SKM-1 treated with dmso at 0.1 percent for 144 hours (cell line): ENCODE measurements at regions not wholly inside any gene's neighbourhood (a gene's known extent, or its start where the extent isn't known, plus 50 kb on each side); places are given as distances from the start of the nearest gene placed in this dataset.
"Not testable (repeated sequence)": the region's sequence is repeated elsewhere in the genome, so short reads cannot be mapped to it uniquely, and the experiment has no call there.

Experiments
- DNase-seq: peaks from one replicate; lab custom pipeline; 2025; ENCODE audit not compliant: unreplicated experiment; lab: John Stamatoyannopoulos, UW

DNA sequence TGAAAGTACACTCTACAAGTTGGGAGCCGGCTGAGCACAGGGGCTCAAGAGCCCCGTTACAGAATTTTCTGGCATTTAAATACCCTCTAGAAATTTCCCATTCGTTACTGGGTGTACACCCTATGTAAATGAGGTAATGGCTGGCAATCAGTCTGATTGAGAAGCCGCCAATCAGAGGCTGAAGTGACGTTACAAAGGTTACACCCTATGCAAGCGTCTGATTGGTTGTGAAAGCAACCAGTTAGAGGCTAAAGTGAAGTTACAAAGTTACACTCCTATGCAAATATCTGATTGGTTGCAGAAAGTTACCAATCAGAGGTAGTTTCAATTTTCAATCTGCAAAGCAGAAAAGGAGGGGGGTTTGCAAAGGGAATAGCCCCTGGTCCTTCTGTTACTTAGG is 88.1 kb upstream of the LRPAP1 start:
- DNase-seq: not testable (repeated sequence)

DNA sequence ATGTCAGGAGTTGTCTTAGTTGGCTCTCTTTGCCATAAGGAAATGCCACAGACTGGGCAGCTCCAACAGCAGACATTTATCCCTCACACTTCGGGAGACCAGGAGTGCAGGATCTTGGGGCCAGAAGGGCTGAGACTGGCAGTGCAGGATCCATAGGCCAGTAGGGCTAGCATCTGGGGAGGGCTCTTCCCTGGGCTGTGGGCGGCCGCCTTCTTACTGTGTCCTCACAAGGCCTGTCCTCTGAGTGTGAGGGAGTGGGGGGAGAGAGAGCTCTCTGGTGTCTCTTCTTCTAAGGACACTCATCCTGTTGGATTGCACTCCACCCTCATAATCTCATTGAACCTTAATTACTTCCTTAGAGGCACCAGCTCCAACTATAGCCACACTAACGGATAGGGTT is 87.5 kb upstream of the LRPAP1 start:
- DNase-seq: not testable (repeated sequence)

DNA sequence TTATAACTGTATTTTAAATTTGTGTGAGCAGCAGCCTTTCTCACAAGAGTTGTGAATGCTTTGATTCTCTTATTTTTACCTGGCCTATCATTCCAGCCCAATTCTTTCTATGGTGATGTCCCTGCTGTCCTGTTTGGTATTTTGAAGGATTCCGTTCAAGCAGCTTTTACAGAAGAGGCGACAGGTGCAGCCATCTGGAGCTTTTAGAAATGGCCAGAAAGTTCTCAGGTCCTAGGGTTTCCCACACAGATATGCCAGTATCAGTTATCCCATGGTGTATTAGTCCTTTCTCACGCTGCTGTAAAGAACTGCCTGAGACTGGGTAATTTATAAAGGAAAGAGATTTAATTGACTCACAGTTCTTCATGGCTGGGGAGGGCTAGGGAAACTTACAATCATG is 86.1 kb upstream of the LRPAP1 start:
- DNase-seq: not testable (repeated sequence)

DNA sequence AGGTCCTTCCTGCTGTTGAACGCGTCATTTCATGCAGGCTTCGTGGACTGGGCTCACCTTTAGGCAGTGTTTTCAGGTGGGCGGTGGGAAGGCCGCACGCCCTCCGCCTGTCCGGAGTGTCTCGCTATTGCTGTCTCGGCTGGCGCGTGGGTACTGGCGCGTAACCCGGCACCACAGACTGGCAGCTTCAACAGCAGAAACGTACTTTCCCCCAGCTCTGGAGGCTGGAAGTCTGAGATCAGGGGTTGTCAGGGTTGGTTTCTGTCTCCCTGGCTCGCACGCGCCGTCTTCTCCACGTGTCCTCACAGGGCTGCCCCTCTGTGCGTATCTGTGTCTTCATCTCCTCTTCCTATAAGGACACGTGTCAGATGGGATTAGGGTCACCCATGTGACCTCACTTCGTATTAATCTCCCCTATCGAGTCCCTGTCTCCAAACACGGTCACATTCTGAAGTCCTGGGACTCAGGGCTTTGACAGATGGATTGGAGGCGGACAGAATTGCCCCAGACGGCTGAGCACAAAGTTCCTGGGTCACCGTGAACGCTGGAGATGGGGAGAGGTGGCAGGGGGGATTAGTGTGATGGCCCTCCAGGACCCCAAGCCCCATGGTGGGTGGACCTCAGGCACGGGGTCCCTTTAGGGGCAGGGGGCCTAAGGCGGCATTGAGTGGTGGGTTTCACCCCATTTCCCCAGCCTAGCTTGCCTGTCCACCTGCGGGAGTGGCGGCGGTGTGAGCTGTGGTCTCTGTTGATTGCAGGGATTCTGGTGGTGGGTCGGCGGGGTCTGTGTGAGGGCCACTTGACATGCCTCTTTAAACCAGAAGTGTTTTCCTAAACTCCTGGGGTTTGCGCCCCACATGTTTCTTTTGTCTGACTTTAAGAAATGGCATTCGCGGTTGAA is 83.4 kb upstream of the LRPAP1 start:
- no peak for DNase-seq

GRCh38 chr4:3614731-3614980 is 82.4 kb upstream of the LRPAP1 start:
- no peak for DNase-seq

- DNase-seq: no peak
Measured at GRCh38 chr4:3613967-3614730, 81.9 kb upstream of the LRPAP1 start.

DNA sequence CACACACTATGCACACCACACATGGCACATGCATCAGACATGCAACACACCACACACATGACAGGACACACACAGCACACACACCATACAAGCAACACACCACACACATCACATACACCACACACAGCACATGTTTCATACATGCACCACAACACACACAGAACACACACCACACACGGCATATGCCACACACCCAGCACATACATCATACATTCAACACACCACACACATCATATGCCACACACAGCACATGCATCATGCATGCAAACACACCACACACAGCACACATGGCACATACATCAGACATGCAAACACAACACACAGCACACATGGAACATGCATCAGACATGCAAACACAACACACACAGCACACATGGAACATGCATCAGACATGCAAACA is 80.7 kb upstream of the LRPAP1 start:
- no peak for DNase-seq

- no peak for DNase-seq
Measured at GRCh38 chr4:3612281-3612680, 80.1 kb upstream of the LRPAP1 start.

DNA sequence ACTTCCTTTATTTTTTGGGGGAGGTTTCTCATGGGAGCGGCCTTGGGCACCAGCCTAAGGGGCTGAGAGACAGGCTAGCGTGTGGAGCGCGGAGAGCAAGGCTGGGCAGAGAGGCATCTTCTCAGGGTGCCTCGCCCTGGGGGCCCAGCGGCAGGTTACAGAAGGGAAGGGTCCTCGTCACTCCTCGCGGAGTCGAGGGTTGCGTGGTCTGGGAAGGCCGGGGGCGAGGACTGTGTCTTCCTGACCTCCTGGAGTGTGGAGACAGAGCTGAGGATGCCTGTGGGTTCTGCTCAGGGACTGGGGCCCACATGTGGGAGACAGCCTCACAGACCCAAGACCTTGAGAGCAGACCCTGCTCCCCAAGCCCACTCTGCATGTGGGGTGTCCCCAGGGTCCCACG is 79.6 kb upstream of the LRPAP1 start:
- DNase-seq: no peak

- DNase-seq: not testable (repeated sequence)
Measured at GRCh38 chr4:3610851-3611250, 78.6 kb upstream of the LRPAP1 start.

- DNase-seq: not testable (repeated sequence)
Measured at GRCh38 chr4:3609905-3610304, 77.7 kb upstream of the LRPAP1 start.

GRCh38 chr4:3607690-3608552 is 75.7 kb upstream of the LRPAP1 start:
- DNase-seq: no peak

- DNase-seq: not testable (repeated sequence)
Measured at GRCh38 chr4:3606850-3607249, 74.6 kb upstream of the LRPAP1 start.

DNA sequence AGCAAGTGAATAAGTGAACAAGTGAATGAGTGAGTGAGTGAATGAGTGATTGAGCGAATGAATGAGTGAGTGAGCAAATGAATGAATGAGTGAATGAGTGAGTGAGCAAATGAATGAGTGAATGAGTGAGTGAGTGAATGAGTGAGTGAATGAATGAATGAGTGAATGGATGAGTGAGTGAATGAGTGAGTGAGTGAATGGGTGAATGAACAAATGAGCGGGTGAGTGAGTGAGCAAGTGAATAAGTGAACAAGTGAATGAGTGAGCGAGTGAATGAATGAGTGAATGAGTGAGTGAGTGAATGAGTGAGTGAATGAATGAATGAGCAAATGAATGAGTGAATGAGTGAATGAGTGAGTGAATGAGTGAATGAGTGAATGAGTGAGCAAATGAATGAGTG is 74.0 kb upstream of the LRPAP1 start:
- DNase-seq: not testable (repeated sequence)

DNA sequence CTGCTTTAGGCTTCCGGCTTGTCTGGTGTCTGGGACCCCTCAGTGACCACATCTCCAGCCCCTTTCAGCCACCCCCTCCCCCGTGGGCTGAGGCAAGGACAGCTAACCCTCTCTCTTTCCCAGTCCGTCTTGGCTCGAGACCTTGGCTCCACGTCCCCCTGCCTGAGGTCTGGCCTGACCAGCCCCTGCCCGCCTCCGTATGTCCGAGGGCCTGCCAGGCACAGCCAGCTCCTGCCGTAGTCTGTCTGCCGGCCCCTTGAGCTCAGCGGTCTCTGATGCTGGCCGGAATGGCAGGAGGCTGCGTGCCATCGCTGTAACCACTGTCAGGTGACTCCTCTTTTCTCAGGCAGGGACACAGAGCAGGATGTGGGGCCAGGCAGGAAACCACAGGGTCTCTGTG is 73.3 kb upstream of the LRPAP1 start:
- DNase-seq: no peak

- DNase-seq: not testable (repeated sequence)
Measured at GRCh38 chr4:3602886-3603645, 70.8 kb upstream of the LRPAP1 start.

GRCh38 chr4:3601992-3602391 is 69.8 kb upstream of the LRPAP1 start:
- no peak for DNase-seq

DNA sequence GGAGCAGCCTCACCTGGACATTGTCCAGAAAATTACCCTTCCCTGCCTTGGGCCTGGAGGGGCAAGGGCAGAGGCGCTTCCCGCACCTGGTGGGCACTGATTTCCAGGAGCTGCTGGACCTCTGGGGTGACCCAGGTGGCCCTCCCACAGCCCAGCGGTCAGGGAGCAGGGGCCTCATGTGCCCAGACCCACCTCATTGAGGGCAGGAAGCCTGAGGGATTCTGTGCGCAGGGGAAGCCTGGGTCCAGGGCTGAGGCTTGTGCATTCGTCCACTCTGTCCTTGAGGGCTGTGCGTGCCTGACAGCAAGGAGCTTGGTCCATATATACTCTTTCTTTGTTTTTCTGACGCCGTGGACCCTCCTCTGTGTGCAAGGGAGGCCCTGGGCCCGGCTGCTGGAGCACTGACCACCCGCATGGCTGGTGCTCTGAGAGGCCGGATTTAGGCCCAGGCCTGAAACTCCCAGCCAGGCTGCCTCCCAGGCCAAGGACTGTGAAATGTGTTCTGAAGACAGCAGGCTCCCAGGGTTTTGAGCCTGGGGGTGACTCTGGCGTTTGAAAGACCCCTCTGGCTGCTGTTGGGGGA is 69.0 kb upstream of the LRPAP1 start:
- not testable (repeated sequence) for DNase-seq

GRCh38 chr4:3599951-3600350 is 67.7 kb upstream of the LRPAP1 start:
- DNase-seq: no peak

GRCh38 chr4:3598695-3599227 is 66.5 kb upstream of the LRPAP1 start:
- DNase-seq: no peak
